ENCODE measurements at regions not wholly inside any gene's neighbourhood (a gene's known extent, or its start where the extent isn't known, plus 50 kb on each side); places are given as distances from the start of the nearest gene placed in this dataset.

DNA sequence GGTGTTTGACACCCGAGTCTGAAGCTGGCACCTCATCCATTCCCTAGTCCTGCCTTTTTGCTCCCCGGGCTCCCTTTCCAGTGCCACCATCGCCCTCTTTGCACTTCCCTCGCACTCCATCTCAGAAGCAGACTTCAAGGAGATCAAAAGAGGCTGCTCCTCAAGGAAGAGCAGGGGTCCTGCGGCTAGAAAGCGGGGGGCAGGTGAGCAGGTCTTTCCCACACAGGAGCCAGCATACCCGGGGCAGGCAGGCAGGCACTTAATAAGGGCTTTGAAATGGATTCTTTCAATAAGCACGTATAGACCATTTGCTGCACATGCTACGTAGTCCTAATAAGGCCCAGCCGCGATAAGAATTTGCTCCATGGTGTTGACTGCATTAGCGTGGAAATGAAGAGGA, 125.9 kb upstream of the PROX1 start:
- TF ChIP-seq CTCF (IDR thresholded peaks at IDR 0.05): no peak
- TF ChIP-seq, protein P1, sequence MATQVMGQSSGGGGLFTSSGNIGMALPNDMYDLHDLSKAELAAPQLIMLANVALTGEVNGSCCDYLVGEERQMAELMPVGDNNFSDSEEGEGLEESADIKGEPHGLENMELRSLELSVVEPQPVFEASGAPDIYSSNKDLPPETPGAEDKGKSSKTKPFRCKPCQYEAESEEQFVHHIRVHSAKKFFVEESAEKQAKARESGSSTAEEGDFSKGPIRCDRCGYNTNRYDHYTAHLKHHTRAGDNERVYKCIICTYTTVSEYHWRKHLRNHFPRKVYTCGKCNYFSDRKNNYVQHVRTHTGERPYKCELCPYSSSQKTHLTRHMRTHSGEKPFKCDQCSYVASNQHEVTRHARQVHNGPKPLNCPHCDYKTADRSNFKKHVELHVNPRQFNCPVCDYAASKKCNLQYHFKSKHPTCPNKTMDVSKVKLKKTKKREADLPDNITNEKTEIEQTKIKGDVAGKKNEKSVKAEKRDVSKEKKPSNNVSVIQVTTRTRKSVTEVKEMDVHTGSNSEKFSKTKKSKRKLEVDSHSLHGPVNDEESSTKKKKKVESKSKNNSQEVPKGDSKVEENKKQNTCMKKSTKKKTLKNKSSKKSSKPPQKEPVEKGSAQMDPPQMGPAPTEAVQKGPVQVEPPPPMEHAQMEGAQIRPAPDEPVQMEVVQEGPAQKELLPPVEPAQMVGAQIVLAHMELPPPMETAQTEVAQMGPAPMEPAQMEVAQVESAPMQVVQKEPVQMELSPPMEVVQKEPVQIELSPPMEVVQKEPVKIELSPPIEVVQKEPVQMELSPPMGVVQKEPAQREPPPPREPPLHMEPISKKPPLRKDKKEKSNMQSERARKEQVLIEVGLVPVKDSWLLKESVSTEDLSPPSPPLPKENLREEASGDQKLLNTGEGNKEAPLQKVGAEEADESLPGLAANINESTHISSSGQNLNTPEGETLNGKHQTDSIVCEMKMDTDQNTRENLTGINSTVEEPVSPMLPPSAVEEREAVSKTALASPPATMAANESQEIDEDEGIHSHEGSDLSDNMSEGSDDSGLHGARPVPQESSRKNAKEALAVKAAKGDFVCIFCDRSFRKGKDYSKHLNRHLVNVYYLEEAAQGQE (IDR thresholded peaks at IDR 0.05; ENCODE audit: insufficient read depth in 1 of 2, low read depth in 2 of 2, low read length in 1 of 2): no peak
- TF ChIP-seq POLR2AphosphoS5 (IDR thresholded peaks at IDR 0.05; ENCODE audit: low read depth, low read length): no peak

Data from Panc1 (cell line).